Esophagus squamous epithelium (tissue), 4 donors: ENCODE measurements at regions not wholly inside any gene's neighbourhood (a gene's known extent, or its start where the extent isn't known, plus 50 kb on each side); places are given as distances from the start of the nearest gene placed in this dataset.

Experiments
- CTCF ChIP-seq, 6 experiments: fragments of 450-650 bp in 4 of 6; fragments of 200-600 bp in 2 of 6; sonication (generic) in 2 of 6; IDR thresholded peaks; one replicate each; pipeline ENCODE4 v1.5.1; 2016 to 2019; ENCODE audit warnings: antibody characterized with exemption in 6 of 6, mild to moderate bottlenecking in 4 of 6, moderate library complexity in 4 of 6
- POLR2A ChIP-seq, 4 donors: fragments of 450-650 bp; IDR thresholded peaks; one replicate each; pipeline ENCODE4 v1.6.1; 2017; ENCODE audit warnings: antibody characterized with exemption in 4 of 4, mild to moderate bottlenecking in 4 of 4, moderate library complexity in 3 of 4

GRCh38 chr1:2968471-2968881 is 52.8 kb upstream of the ACTRT2 start:
- TF ChIP-seq CTCF (IDR thresholded peaks at IDR 0.05) (no peak), POLR2A (IDR thresholded peaks at IDR 0.05) (no peak)
